ENCODE measurements at regions not wholly inside any gene's neighbourhood (a gene's known extent, or its start where the extent isn't known, plus 50 kb on each side); places are given as distances from the start of the nearest gene placed in this dataset.

DNA sequence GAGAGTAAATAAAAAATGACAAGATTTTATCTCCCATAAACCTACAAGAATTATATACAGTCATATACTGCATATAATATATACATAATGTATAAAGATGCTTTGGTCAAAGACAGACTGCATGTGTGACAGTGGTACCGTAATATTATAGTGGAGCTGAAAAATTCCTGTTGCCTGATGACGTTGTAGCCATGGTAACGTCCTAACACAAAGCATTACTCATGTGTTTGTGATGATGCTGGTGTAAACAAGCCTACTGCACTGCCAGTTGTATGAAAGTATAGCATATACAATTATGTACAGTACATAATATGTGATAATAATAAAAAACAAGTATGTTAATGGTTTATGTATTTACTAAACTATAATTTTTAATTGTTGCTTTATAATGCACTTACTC is 245.2 kb upstream of the CENPE start:
- TF ChIP-seq, protein P1, sequence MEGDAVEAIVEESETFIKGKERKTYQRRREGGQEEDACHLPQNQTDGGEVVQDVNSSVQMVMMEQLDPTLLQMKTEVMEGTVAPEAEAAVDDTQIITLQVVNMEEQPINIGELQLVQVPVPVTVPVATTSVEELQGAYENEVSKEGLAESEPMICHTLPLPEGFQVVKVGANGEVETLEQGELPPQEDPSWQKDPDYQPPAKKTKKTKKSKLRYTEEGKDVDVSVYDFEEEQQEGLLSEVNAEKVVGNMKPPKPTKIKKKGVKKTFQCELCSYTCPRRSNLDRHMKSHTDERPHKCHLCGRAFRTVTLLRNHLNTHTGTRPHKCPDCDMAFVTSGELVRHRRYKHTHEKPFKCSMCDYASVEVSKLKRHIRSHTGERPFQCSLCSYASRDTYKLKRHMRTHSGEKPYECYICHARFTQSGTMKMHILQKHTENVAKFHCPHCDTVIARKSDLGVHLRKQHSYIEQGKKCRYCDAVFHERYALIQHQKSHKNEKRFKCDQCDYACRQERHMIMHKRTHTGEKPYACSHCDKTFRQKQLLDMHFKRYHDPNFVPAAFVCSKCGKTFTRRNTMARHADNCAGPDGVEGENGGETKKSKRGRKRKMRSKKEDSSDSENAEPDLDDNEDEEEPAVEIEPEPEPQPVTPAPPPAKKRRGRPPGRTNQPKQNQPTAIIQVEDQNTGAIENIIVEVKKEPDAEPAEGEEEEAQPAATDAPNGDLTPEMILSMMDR (IDR thresholded peaks at IDR 0.05), result no peak
- TF ChIP-seq TCF7L2 (IDR thresholded peaks at IDR 0.05; ENCODE audit: low read depth, low read length) (no peak), POLR2AphosphoS5 (IDR thresholded peaks at IDR 0.05; ENCODE audit: low read depth, low read length) (no peak)
- TF ChIP-seq, protein P2, sequence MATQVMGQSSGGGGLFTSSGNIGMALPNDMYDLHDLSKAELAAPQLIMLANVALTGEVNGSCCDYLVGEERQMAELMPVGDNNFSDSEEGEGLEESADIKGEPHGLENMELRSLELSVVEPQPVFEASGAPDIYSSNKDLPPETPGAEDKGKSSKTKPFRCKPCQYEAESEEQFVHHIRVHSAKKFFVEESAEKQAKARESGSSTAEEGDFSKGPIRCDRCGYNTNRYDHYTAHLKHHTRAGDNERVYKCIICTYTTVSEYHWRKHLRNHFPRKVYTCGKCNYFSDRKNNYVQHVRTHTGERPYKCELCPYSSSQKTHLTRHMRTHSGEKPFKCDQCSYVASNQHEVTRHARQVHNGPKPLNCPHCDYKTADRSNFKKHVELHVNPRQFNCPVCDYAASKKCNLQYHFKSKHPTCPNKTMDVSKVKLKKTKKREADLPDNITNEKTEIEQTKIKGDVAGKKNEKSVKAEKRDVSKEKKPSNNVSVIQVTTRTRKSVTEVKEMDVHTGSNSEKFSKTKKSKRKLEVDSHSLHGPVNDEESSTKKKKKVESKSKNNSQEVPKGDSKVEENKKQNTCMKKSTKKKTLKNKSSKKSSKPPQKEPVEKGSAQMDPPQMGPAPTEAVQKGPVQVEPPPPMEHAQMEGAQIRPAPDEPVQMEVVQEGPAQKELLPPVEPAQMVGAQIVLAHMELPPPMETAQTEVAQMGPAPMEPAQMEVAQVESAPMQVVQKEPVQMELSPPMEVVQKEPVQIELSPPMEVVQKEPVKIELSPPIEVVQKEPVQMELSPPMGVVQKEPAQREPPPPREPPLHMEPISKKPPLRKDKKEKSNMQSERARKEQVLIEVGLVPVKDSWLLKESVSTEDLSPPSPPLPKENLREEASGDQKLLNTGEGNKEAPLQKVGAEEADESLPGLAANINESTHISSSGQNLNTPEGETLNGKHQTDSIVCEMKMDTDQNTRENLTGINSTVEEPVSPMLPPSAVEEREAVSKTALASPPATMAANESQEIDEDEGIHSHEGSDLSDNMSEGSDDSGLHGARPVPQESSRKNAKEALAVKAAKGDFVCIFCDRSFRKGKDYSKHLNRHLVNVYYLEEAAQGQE (IDR thresholded peaks at IDR 0.05; ENCODE audit: insufficient read depth in 1 of 2, low read depth in 2 of 2, low read length in 1 of 2), result no peak
